MV-4-11 (cell line): ENCODE measurements at regions not wholly inside any gene's neighbourhood (a gene's known extent, or its start where the extent isn't known, plus 50 kb on each side); places are given as distances from the start of the nearest gene placed in this dataset.

ENCODE experiments used
- DNase-seq: peaks from one replicate; lab custom pipeline; 2025; lab: John Stamatoyannopoulos, UW

DNA sequence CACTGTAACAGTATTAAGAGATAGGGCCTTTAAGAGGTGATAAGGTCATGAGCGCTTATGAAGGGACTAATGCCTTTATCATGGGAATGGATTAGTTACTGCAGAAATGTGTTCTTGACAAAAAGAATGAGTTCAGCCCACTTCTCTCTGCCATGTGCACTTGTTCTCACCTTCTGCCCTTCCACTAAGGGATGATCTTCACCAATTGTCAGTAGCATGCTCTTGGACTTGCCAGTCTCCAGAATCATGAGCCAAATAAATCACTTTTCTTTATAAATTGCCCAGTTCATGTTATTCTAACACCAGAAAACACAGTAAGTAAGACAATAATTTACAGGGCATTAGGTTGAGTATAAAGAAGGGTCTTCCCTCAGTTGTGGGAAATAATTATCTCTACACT is 189.1 kb downstream of the CRPPA start:
- no peak for DNase-seq

DNA sequence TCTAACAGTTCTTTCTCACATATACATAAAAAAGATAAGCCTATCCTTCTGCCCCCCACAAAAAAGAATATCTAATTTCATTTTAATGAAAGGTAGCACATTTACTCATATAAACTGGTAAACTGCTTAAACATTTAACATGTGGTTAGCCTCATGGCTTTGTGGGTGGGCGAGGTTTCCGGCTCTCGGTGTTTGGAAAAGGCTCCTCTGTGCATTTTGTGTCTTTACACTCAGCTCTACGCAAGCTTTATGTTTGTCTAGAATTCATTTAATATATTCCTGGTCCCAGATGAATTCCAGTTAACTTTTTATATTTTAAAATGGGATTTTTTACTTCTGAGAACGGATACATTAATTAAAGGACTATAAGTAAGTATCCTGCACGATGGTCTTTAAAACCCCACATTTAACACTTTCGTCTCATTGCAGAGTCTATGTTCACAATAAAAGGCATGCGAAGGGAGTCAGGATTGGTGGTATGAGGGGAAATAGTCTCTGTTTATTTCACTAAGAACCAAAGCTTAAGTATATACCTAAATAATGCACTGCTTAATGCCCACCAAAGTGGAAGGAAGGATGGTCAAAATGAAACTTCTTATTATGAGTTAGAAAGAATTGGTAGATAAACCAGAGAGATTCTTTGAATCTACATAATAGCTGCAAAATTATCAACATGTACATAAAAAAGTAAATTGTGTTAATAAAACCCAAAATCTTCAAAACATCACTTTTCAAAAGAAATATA is 197.2 kb downstream of the CRPPA start:
- no peak for DNase-seq

DNA sequence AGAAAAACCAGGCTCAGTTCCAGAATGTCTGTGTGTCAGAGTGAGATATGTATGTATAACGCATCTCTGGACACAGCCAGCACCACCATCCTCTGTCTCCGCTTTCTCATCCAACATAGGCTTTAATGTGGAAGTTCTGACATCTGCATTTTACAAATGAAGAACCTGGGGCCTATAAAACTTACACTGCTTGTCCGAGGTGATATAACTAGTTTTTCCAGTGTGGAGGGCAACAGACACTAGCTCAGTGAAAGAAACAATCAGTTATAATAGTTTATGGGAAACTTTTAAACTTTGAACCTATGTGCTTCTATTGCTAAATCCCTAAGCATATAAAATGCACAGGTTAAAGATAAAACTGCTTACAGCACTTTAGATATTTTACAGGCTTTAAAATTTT is 208.7 kb downstream of the CRPPA start:
- DNase-seq, result no peak

DNA sequence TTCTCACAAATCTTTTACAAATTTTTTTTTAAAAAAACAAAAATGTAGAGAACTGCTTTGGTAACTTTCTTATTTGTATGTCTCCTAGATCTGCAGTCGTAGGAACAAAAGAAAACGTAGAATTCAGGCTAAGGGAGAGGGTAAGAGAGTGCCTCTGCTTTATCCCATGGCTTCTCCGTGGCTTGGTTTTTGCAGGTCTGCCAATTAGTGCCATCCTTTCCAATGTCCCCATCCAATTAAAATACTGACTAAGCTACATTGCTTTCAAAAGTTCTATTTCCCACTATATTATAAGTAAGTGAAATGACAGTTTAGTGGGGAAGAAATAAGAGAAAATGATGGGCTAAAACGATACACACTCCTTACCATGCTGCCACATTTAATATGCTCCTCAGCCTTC is 209.3 kb downstream of the CRPPA start:
- no peak for DNase-seq

DNA sequence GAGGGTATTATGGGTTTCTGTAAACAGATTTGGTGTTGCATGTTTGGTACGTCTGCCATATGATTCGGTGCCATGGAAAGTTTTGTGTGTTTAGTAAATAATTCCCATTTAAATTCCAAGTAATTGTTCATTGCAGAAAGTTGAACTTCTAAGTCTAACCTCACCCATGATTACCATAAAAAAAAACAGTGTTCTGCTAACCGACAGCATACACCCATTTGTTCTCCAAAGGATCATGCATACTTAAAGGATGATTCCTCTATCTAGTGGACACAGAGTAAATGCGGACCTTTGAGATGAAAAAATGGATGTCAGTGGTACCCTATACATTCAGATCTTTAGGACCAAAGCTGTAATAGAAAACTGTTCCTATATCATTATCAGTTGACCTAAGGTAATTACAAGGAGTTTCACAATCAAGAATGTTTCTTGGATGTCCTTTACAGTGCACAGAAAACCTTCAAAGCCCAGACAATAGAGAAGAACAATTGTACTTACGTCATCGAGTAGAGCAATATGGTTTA is 209.9 kb downstream of the CRPPA start:
- DNase-seq, result no peak

DNA sequence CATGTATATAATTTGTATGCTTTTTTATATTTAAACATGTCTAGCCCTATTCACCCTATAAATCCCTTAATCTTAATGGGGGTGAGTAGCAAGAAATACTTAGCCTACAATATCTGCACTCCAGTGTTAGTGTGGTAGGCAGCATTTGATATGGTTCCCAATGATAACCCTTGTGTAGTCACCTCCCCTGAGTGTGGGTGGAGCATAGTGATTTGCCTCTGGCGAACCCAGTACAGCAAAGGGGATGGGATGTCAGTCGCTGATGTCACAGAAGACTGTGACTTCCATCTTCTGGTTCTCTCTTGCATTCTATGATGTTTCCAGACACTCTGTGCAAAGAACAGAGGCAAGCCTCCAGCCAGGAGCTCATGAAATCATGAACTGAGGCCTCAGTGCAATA is 211.2 kb downstream of the CRPPA start:
- DNase-seq, result no peak

DNA sequence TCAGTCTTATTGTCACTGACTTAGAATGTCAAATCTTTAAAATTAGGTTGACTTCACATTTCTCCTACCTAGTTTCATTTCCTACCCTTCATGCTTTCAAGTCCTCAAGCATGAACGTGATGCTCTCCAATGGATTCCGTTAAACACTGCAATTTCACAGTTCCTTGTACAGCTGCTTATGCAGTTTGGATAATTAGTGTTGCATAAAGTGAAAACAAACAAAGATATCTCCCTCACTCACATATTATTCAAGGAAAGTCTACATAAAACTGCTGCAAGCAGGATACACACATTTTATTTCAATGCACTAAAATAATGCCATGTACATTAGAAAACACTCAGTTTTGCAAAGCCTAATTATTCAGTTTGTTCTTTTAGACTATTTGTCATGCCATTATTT is 214.0 kb downstream of the CRPPA start:
- DNase-seq, result no peak

DNA sequence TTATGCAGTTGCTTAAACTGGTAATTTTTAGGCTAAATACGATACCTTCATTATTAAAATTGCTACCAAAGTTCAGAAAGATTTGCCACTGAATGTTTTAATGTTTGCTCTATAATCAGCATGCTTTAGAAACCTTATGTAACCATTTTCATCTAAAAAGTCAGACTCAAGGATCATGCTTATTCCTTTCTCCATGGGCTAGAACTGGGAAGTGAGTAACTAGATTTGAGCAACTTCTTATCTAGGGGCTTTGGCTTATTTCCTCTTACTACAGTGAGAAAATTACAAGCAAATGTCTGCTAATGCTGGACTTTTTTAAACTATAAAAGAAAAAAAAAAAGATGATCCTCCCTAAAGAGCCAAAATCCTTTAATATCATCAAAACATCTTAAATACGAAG is 215.9 kb downstream of the CRPPA start:
- no peak for DNase-seq

DNA sequence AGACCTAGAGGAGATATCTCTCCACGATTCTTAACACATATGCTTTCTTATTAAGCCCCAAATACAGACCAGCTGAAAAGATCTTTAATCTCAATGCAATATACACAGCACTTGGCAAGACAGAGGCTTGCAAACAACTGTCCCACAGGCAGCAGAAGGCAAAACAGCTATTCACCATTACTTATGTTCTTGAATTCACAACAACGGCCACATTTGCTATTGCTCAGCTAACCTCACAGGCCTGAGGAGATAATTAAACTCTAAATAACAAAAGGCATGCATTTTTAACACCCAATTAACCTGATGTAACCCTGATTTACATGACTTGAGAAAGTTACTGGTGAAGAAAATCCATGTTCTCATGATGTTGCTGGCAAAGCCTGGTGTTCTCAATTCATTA is 216.4 kb downstream of the CRPPA start:
- DNase-seq, result no peak

DNA sequence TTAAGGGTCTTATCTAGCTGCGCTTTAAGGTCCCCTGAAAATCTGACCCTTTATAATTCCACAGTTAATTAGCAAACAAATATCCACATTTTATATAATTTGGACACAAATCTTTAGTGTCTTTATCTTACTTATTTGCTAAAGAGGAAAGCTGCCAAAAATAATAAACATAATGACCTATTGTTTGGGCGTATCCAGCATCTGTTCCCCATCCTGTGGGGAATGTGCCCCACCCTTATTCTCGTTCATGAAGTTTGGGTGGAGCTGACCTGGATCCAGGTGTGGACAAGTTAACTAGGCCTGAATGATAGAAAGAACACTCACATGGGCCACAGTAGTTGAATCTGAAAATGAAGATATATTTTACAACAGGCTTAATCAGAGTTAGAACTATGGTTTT is 218.3 kb downstream of the CRPPA start:
- DNase-seq, result no peak

DNA sequence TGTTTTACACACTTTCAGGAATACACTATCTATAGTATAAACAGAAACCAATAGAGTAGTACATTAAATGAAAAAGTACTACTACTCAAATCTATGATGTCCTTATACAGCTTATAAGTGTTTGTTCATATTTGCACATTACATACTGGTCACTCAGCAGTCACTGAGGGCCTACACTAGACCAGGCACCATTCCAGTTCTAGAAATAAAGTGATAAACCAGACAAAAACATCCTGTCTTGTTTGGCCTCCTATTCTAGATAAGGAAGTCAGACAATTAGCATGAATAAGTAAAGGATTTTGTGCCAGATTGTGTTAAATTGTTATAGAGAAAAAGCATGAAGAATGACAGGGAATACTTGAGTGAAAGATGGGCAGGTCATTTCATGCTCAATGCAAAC is 219.0 kb downstream of the CRPPA start:
- no peak for DNase-seq

DNA sequence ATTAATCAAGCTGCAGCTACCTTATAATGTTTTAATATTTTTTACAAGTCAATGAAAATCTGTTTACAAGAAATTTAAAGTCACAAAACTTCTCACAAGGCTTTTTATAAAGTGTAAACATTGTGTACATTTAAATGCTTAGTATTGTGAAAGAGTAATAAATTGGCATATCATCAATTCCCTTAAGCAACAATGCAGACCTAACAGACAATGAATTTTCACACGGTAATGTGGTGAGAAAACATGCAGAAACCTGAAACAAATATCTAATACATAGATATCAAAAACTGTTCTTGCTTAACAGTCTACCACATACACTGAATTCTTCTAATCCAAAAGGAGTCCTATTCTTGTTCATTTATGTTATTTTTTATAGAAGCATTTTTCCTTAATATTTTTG is 220.7 kb downstream of the CRPPA start:
- no peak for DNase-seq

DNA sequence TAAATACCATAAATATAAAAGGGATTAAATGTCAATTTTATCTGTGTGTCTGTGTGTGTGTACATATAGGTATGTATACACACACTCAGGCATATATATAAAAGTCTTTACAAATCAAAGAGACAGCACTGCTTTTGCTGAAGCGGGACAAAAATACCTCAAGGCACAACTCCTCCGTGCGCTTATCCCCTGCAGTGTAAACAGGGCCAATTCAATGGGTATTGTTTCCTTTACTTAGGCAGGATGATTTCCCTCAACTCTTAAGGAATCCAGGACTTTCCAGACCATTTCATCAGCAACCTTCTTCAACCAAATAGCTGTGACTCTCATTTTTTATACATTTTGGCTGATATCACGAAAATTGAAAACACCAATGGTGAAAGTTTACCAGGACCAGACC is 227.7 kb downstream of the CRPPA start:
- DNase-seq, result no peak

DNA sequence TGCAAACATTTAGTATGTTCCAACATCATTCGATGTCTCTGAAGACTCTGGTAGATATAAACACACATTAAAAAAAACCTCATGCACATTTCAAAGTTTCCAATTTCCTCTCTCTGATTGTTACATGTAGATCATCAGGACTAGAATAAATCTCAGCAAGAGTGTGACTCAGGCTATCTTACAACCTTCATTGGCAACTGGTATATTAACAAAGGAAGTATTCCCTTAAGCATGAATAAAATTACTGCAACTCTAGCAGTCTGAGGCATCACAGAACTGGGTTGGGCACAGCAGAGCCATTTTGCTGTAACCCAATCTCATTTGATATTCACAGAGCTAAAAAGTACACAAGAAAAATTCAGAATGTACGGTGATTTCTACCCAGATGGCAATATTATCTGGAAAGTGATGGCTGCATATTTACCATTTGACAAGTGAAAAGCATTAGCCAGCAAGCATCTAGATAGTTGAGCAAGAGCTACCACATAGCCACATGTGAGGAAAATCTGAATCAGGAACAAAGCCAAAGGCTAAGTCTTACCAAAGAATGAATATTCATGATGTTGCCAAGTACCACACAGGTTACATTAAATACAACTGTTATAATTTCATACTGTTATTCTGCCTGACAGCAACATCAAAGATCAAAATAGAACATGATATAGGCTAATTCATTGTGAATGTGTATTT is 232.2 kb downstream of the CRPPA start:
- no peak for DNase-seq

DNA sequence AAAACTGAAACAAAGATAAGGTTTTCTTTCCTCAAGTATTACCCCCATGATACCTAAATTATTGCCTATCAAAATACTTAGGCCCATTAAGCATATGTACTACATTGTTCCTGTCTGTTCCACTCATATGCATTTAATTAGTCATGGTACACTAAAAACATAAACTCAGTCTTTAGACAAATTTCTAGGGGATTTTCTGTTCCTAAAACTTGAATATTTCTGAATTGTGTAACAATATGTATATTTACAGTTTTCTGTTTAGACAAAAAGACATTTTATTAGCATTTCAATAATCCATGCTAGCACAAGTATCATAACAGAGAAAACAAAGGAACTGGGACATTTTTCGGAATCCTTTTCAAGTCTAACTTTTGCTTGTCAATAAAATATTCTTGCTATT is 234.2 kb downstream of the CRPPA start:
- DNase-seq, result no peak

DNA sequence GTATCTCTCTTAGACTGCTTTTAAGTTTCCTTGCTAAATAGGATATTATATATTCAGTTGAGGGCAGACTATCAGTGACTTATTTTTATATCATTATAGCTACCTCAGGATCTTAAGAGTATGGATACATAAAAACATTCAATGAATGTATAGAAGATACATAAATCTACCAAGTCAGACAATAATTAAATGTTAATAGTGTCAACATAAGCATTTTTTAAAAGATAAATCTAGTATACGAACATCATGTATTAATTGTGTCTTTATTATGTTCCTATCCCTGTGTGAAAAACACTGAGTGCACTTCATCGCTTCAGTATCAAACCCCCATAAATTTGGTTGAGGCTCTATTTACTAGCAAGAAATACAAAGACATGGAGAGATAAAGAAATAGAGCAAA is 242.8 kb downstream of the CRPPA start:
- no peak for DNase-seq

DNA sequence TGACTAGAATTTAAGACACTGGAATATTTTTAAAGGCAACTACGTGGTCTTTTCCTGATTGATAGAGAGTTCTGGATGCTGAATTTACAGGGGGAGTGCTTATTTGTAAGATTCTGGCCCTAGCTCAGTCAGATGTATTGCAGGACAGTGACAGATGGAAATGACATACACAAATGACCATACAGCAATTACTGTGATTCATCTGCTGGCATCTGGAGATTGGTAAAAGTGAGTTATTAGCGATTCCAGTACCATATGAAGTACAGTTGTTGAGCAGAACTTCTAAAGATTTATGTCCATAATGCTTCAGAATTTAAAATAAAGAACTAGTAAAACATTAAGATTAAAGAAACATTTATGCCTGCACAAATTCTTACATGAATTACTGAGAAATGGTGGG is 243.2 kb downstream of the CRPPA start:
- no peak for DNase-seq

DNA sequence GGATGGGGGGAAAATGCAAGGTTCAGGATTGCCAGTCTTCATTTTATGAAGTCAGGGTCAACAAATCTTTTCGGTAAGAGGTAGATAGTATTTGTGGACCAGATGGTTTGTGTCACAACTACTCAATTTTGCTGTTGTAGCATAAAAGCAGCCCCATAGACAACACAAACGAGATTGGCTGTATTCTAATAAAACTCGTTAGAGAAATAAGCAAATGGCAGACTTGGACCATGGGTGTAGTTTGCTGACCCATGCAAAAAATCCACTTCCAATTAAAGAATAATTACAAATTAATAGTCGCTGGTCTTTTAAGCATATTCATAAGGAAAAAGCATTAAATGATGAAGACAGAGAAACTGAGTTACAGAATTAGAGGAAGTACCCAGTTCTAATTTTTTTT is 247.1 kb downstream of the CRPPA start:
- no peak for DNase-seq

DNA sequence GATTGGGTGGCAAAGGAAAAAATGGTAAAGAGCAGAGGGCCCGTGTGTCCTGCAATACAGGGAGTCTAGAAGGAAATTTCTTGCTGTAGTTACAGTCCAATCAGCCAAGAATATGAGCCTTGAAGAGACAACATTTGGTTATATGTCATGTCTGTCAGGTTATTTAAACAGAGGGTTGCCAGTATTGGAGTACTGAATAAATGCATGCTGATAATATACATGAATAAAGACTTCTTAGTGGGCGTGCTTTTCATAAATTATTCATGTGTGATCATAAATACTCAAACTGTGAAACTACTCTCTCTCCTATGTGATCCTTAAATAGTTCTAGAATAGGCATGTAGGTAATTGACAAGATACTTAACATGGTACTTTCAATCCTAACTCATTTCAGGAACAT is 249.0 kb downstream of the CRPPA start:
- no peak for DNase-seq

DNA sequence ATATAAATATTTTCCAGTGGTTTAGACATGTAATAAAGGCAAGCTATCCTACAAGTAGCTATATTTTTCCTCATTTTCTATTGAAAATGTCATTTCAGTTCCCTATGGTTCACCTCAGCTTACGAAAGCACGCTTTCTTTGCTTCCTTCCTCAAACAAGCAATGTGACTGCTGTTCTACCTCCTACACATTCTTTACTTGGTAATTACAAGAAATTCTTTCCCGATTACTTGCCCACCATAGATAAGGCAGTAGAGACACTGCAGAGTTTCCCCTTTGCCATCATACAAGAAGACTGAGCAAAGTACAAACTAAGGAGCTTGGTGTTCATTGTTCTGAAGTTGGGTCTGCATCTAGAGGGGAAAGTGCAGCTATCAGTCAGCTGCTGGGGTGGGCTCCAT is 249.4 kb downstream of the CRPPA start:
- peak; percentile 58 for DNase-seq

DNA sequence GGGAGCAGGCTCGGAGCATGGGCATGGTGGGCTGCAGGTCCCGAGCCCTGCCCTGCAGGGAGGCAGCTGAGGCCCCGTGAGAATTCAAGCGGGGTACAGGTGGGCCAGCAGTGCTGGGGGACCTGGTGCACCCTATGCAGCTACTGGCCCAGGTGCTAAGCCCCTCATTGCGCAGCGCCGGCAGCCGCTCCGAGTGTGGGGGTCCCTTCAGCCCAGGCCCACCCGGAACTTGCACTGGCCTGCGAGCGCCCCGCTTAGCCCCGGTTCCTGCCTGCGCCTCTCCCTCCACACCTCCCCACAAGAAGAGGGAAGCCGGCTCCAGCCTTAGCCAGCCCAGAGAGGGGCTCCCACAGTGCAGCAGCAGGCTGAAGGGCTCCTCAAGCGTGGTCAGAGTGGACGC is 250.7 kb downstream of the CRPPA start:
- DNase-seq, result no peak

DNA sequence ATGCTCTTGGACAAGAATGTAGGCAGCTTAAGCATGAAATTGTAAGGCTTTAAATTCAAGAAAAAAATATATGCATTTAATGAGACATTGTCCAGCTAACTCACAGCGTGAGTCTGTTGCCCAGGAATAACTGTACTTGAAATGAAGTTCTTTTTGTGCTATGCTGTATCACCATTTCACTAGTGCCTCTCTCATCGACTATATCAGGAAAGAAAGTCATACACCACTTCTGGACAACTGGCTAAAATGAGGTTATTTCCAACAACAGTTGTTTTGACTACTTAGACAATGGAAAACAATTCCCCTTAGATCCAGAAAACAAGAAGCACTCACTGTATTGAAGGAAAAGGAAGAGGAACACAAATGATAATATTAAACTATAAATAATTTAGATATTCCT is 251.8 kb downstream of the CRPPA start:
- DNase-seq, result no peak

DNA sequence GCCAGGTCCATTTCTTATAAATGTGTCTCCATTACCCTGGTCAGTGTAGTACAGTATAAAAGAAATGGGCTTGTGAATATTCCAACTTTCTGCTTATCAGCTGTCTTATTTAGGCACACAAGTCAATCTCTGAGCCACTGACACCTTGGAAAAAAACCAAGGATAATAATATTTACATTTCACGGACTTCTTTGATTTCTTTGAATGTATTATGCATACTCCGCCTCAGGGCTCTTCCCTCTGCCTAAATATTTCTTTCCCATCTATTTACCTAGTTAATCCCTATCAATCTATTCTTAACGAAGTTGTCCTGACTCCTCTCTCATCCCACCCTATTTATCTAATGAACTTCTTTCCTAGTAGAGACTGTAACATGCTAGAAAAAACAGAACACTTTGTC is 253.8 kb downstream of the CRPPA start:
- no peak for DNase-seq

DNA sequence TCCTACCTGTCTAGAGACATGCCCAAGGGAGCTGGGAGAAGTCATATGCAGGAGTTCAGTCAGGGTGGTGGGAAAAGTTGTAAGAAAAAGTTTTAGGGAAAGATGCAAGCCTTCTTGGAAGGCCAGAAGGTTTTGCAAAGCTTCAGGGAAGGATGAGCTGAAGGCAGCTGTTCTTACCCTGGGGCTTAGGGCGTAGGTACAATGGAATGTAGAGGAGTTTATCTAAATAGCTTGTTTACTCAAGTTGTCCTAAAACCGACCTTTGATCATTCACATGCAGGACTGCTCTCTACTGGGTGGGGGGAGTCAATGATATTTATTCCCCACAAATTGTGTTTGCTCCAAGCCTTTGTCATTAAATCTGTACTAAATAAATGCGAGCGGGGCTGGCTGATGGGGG is 277.0 kb downstream of the CRPPA start:
- DNase-seq, result no peak
